Breast epithelium (tissue), 3 donors: ENCODE measurements at regions not wholly inside any gene's neighbourhood (a gene's known extent, or its start where the extent isn't known, plus 50 kb on each side); places are given as distances from the start of the nearest gene placed in this dataset.

ENCODE experiments used
- CTCF ChIP-seq, 3 donors: fragments of 450-650 bp; IDR thresholded peaks; one replicate each; pipeline ENCODE4 v1.5.1; 2016 to 2017; ENCODE audit warnings: antibody characterized with exemption in 3 of 3, mild to moderate bottlenecking in 3 of 3, moderate library complexity in 3 of 3
- POLR2AphosphoS5 ChIP-seq, 3 donors: sonication (generic); formaldehyde crosslinking; IDR thresholded peaks; one replicate each; pipeline ENCODE4 v1.6.1; 2017; ENCODE audit warnings: antibody characterized with exemption in 3 of 3

- no peak for TF ChIP-seq CTCF (IDR thresholded peaks at IDR 0.05)
- TF ChIP-seq POLR2AphosphoS5 (IDR thresholded peaks at IDR 0.05) = no peak
Measured at GRCh38 chr1:222243902-222244301, 304.0 kb downstream of the HHIPL2 start.
